ENCODE measurements at regions not wholly inside any gene's neighbourhood (a gene's known extent, or its start where the extent isn't known, plus 50 kb on each side); places are given as distances from the start of the nearest gene placed in this dataset.

GRCh38 chr5:120382833-120383232, 81.3 kb upstream of the PRR16 start:
- TF ChIP-seq CTCF (conservative IDR thresholded peaks at IDR 0.05 in 1 of 2, IDR thresholded peaks at IDR 0.05 in 1 of 2; ENCODE audit: low read depth in 1 of 2, low read length in 2 of 2) (no peak), EZH2 (IDR thresholded peaks at IDR 0.05; ENCODE audit: low read length, missing control alignments) (no peak)
